HepG2 (cell line): ENCODE measurements at regions not wholly inside any gene's neighbourhood (a gene's known extent, or its start where the extent isn't known, plus 50 kb on each side); places are given as distances from the start of the nearest gene placed in this dataset.

Experiments used
- HNF4G ChIP-seq, 2 experiments: sonication (generic) in 1 of 2; formaldehyde crosslinking in 1 of 2; IDR thresholded peaks; 2 replicates each; pipeline versions ENCODE4 v1.4.0 to v1.6.1; 2011 to 2020; ENCODE audit warnings: borderline replicate concordance in 2 of 2, low read depth in 2 of 2, mild to moderate bottlenecking in 2 of 2, low read length in 1 of 2, missing genetic modification reagents in 1 of 2, moderate library complexity in 1 of 2
- IRF2 ChIP-seq: IDR thresholded peaks from 2 replicates; pipeline ENCODE4 v1.6.1; 2018; ENCODE audit warnings: missing genetic modification reagents, missing compliant biosample characterization
- RBAK ChIP-seq: sonication (generic); formaldehyde crosslinking; IDR thresholded peaks from 2 replicates; pipeline ENCODE4 v1.5.1; 2020; ENCODE audit warnings: mild to moderate bottlenecking, missing genetic modification reagents
- TF ChIP-seq, protein P1 (sequence below): sonication (generic); formaldehyde crosslinking; IDR thresholded peaks from 2 replicates; pipeline ENCODE4 v1.8.0; 2022; ENCODE audit warnings: mild to moderate bottlenecking, missing genetic modification reagents, borderline replicate concordance
- TF ChIP-seq, protein P2 (sequence below): sonication (generic); formaldehyde crosslinking; IDR thresholded peaks from 2 replicates; pipeline ENCODE4 v1.5.1; 2020; ENCODE audit warnings: mild to moderate bottlenecking, missing genetic modification reagents, moderate library complexity

DNA sequence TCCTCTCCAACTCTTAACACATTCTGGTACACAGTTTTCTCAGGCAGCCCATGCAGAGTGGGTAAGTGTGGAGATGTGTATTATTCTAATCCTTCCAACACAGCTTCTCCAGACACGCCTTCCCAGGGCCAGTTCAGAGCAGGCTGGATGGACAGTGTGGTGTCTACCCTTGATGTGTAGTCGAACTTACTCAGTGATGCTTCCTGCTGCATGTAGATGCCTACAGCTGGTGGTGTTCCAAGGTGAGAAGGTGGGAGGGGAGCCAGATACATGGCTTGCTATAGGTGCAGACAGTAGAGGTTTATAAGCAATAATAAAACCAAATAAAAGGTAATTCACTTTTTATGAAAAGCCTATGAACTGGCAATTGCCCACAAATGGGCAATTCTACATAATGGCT is 104.0 kb downstream of the QRSL1 start:
- TF ChIP-seq IRF2 (CRISPR knock-in tag): no peak
- TF ChIP-seq, protein P1, sequence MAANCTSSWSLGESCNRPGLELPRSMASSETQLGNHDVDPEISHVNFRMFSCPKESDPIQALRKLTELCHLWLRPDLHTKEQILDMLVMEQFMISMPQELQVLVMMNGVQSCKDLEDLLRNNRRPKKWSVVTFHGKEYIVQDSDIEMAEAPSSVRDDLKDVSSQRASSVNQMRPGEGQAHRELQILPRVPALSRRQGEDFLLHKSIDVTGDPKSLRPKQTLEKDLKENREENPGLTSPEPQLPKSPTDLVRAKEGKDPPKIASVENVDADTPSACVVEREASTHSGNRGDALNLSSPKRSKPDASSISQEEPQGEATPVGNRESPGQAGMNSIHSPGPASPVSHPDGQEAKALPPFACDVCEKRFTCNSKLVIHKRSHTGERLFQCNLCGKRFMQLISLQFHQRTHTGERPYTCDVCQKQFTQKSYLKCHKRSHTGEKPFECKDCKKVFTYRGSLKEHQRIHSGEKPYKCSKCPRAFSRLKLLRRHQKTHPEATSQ (CRISPR knock-in tag): no peak
- TF ChIP-seq RBAK: no peak
- TF ChIP-seq HNF4G (IDR thresholded peaks at IDR 0.05; ENCODE audit: borderline replicate concordance, low read depth, low read length): no peak
- TF ChIP-seq HNF4G (CRISPR knock-in tag; IDR thresholded peaks at IDR 0.05; ENCODE audit: borderline replicate concordance, low read depth): no peak
- TF ChIP-seq, protein P2, sequence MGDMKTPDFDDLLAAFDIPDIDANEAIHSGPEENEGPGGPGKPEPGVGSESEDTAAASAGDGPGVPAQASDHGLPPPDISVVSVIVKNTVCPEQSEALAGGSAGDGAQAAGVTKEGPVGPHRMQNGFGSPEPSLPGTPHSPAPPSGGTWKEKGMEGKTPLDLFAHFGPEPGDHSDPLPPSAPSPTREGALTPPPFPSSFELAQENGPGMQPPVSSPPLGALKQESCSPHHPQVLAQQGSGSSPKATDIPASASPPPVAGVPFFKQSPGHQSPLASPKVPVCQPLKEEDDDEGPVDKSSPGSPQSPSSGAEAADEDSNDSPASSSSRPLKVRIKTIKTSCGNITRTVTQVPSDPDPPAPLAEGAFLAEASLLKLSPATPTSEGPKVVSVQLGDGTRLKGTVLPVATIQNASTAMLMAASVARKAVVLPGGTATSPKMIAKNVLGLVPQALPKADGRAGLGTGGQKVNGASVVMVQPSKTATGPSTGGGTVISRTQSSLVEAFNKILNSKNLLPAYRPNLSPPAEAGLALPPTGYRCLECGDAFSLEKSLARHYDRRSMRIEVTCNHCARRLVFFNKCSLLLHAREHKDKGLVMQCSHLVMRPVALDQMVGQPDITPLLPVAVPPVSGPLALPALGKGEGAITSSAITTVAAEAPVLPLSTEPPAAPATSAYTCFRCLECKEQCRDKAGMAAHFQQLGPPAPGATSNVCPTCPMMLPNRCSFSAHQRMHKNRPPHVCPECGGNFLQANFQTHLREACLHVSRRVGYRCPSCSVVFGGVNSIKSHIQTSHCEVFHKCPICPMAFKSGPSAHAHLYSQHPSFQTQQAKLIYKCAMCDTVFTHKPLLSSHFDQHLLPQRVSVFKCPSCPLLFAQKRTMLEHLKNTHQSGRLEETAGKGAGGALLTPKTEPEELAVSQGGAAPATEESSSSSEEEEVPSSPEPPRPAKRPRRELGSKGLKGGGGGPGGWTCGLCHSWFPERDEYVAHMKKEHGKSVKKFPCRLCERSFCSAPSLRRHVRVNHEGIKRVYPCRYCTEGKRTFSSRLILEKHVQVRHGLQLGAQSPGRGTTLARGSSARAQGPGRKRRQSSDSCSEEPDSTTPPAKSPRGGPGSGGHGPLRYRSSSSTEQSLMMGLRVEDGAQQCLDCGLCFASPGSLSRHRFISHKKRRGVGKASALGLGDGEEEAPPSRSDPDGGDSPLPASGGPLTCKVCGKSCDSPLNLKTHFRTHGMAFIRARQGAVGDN (CRISPR knock-in tag): no peak
